OCI-LY3 (cell line): ENCODE measurements at regions not wholly inside any gene's neighbourhood (a gene's known extent, or its start where the extent isn't known, plus 50 kb on each side); places are given as distances from the start of the nearest gene placed in this dataset.

Experiments used
- CTCF ChIP-seq: fragments of 200-600, 300-600 bp; sonication (generic); IDR thresholded peaks from 2 replicates; pipeline ENCODE4 v1.5.1; 2014; ENCODE audit warnings: antibody characterized with exemption, low read length, low read depth
- EZH2phosphoT487 ChIP-seq: fragments of 200-600 bp; shearing (Covaris generic); IDR thresholded peaks from 2 replicates; pipeline ENCODE4 v1.6.1; 2018; ENCODE audit warnings: antibody characterized with exemption, mixed run types, low read depth

- TF ChIP-seq CTCF (no peak), EZH2phosphoT487 (no peak)
Measured at GRCh38 chr12:102595315-102595714, 115.0 kb upstream of the IGF1 start.
